Fibroblast of skin of scalp (primary cell): ENCODE measurements at regions not wholly inside any gene's neighbourhood (a gene's known extent, or its start where the extent isn't known, plus 50 kb on each side); places are given as distances from the start of the nearest gene placed in this dataset.

Experiments
- DNase-seq: peaks from one replicate; pipeline ENCODE4 v3.0.0-alpha.2; 2013

DNA sequence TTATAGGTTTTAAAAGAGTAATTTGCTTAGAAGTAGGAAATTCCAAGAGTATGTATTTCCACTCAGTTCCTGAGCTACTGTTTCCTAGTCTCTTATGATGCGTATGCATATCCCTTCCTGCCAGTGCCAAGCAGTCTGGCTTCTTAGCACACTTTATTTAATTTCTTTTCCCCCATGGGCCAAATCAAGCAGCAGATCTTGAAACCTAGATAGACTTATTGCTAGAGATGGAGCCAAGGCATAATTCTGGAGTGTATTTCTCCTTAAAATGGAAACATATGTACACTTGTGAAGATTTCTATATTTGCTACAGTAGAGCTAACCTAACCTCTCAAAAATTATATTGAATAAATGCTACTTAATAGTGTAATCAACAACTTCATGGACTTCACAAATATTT is 2337.6 kb downstream of the PCDH7 start:
- DNase-seq, result no peak

DNA sequence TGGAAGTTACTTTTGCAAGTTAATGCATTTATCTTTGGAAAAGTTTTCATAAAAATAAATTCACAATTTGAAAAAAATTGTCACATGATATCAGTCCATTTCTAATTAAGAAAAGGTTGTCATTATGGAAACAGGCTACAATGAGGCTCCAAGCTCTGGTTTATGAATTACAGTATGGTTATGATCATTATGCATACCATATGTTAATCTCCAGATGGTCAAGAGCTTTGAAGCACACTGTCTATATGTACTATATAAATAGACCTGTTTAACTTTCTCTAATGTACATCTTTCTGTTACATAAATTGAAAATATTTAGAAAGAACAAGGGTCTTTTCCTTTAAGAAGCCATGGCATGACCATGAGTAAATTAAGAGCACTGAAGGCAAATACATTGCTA is 2338.8 kb downstream of the PCDH7 start:
- no peak for DNase-seq

DNA sequence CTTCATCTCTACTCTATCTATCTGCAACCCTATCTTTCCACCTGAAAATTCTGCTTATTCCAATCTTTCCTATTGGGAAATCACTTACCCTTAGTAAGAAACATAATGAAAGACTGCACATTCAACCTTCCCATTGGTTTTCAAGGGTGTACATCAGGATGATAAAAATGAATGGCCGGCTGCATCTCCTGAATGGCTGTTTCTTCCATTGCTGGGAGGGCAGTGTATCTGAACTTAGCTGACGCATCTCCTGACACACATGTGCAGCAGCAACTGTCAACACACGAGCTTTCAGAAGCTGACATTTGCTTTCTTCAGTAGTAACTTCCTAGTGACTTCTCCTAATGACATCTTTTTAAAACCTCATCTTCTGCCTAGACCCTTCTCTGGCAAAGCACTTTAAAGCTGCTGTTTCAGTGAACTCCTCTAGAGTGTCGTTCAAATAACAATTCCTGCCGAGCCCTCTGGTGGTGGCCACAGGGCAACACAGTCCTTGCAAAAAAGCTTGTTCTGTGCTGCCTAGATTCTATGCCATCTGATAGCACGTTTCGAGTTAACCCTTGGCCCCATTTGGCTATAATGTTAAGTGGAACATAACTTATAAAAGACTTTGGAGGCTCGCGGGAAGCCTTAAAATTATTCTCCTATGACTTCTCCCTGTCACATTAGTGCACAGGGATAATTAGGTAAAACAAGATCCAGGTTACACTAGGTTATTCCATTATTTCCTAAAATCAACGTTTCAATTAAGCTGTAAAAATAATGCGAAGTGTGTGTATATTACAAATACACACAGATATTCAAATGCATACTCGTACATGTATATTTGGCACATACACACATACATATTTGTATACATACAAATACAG is 2340.7 kb downstream of the PCDH7 start:
- peak; percentile 69 for DNase-seq

DNA sequence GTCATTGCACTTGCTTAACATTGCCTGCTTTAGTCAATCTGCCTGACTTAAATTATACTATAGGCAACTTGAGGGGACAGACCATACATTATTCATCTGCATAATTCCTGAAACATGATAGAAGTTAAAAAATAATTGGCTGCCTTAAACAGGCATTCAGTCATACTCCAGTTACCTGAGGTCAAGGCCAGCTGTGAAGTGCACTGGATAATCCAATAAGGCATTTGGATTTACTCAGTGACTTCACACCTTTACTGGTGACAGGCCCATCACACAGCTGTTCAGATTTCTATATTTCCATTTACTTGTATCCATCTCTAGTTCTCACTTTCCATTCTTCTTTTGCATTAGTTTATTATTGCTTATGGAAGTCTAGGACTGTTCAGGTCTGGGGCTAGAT is 2341.6 kb downstream of the PCDH7 start:
- DNase-seq, result no peak

DNA sequence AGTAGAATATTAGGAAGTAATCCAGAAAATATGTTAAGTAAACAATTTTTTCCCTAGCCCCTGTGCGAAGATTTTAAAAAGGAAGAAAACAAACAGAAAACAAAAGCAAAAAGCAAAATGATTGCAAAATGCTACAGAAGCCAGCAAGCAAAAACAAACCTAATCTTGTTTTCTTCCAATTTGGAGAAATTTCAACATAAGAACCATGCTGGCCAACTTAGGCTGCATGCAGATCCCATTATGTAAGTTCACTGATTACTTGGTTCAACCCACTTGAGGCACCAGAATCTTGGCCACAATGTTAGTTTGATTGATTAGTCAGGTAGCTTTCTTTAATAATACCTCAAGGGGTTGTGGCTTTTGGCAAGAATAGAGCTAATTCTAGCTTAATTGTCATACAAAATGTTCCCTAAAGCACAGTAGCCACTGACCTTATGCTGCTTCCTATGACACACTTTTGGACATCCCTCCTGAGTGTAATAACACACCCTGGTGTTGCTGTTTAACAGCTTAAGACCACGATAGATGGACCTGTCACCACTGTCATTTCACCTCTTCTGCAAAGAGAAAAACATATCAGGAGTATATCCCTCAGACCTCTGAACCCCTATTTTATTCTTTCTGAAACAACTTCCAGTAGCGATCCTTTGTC is 2342.1 kb downstream of the PCDH7 start:
- no peak for DNase-seq

DNA sequence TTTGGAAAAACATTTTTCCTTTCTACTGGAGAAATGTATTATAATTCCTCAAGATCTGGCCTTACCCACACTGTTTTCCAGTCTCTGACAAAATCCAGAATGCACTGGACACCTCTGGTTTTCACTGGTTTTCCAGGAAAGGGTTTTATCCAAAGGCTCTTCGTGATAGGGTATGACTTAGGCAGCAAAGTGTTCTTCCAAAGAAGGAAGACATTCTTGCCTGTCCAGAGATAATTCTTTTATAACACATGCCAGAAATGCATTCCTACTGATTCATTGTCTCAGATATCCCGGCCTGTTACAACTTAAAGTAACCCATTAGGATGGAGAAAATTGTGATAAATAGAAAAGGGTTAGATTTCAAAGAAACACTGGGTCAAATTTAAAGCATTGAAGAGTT is 2343.1 kb downstream of the PCDH7 start:
- DNase-seq, result peak; percentile 91

DNA sequence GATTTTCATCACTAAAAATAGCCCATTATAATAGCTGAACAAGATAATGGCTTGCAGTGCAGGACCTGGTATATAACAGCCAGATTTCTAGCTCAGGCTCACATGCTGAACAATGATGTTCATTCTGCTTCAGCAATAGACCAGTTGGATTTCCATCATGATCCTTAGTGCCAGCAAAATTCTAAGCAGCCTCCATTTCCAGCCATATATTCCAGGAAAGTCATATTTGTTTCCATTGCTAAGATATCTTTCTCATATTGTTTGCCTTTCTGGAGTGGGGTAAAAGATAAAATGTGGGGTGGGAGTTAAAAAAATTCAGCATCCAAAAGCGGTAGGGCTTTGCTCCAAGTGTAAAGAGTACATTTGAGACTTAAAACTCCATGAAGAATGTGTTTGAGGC is 2344.1 kb downstream of the PCDH7 start:
- DNase-seq, result no peak

DNA sequence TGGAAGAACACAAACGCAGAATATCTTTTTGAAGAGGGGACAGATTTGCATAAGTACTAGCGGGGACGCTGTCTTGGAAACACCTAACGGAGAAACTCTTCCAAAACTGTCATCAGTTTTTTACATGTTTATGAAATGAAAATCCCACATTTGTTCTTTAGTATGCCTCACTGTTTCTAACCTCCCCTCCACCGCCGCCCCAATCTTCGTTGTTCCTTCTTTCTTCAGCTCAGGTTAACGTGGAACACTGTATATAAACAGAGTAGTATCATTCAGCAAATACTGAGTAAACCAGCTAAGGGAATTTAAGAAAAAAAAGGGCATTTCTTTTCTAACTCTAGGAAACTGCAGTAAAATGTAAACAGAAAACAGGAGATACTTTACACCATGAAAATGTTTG is 2345.6 kb downstream of the PCDH7 start:
- DNase-seq, result no peak

DNA sequence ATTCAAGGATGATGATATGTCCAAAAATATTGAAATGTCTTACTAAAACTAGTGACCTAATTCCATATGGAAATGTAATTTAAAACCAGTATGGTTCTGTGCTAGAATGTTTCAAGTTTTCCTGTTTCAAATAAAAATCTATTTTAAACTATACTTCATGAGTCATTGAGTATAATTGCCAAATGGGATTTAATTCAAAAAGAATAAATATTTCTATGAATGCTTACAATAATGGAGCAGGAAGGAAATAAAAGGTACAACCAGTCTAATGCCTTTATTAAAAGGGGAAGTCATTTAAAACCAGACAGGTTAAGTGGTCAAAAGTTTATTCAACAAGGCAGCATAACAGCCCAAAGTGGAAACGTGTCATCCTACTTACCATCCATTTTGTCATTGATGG is 2347.1 kb downstream of the PCDH7 start:
- DNase-seq, result peak; percentile 55

DNA sequence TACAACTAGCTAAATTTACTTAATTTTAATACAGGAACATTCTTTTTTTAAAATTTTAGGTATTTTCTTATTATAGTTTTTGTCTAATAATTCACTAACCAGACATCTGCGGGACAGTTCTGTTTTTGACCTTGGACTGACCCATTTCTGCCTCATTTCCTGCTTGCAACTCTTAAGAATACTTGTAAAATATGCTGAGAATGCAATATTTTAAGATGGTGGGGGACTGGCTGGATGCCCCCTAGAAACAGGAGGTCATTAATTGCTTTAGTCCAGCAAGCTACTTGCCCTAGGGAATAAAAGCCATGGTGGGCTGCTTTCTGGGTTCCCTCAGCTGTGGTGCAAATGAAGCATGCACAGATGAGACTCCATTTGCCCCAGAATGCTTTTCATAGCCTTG is 2348.4 kb downstream of the PCDH7 start:
- DNase-seq, result no peak

DNA sequence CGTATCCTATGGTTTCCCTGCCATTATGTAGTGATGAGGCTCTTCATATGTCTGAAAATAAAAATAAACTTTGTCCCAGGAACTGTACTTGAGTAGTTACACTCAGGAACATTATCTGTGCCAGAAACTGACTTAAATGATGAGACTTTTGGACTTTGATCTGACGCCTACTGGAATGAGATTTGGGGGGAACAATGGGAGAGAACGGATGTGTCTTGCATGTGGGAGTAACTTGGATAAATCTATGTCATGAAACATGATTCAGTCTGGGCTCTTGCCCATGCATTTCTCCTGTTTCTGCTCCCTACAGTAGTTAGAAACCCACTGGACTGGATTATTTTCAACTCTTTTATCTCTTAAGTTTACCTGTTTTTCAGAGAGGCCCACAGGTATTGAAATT is 2351.4 kb downstream of the PCDH7 start:
- no peak for DNase-seq

DNA sequence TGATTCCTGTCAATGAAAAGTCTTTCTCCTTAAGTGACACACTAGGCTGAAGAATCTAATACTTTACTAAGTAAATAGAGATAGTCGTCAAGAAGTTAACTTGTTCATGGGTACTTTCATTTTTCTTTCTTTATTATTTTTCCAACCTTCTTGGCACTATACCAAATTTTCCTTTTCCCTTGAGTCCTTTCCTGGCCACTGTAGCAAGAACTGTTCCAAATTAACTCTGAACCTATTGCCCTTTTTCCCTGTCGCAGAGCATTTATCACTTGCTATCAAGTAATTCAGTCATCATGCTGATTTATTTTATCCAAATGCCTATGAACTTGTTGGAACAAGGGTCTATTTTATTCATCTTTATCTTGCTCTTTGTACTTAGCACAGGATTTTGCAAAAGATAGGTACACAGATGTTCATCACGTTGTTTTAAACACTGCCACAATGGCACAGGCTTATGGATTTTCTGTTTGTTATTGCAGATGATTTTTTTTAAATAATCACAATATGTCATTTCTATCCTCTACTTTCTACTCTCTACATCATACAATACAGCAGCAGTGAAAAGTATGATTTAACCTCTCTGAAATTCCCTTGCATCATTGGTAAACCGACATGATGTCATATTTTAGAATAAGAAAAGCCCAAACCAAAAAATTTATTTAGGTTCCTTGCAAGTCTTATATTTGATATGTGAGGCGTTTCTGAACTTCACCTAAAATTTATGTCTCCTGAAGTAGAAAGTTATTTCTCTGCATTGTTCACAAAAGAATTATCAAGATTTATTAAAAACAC is 2352.3 kb downstream of the PCDH7 start:
- peak; percentile 55 for DNase-seq

DNA sequence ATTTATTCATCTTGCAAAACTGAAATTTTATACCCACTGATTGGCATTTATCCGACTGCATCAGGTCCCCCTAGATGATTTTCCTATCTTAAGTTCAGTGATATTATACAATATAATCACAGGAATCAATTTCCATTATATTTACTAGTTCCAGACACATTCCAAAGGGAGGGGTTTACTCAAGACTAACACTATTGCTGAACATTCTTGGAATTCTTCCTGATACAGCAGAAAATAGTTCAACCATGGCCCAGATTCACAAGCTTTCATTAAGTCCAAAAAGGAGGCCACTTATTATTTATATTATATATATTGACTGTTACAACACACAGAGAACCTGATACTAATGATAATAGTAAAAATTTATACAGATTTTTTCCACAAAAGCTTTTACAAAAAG is 2353.6 kb downstream of the PCDH7 start:
- peak; percentile 82 for DNase-seq

DNA sequence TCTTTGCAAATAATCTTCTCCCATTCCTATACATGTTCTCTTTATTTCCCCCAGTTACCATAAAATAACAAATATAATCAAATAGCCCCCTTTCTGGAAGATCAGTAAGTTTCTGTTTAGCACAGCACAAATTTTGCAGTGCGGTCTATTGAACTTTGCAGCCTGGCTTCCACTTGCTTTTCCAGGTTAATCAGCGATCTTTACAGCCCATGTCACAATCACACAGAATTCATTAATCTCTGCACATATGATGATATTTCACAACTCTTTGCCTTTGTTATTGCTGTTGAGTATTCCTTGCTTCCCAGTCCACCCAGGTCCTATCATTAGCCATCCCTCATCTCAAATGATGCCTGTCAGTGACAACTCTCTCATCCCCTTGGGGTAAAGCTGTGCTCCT is 2358.0 kb downstream of the PCDH7 start:
- DNase-seq, result no peak

DNA sequence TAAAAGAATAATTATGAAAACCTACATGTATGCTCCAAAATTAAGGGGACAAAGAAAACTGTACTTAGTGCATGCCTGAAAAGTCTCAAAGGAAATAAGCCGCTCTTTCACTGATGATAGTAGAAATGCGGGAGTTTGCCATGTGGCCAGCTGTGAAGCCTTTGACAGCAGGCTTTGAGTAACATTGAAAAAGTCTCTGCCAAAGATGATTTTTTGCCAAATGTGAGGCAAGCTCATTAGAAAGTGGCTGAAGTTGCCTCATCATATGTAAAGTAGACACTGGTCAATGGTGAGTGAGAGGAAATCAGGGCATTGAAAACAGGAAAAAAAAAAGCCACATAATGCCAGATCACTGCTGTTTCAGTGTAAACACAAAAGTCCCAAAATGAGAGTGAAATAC is 2360.1 kb downstream of the PCDH7 start:
- no peak for DNase-seq

DNA sequence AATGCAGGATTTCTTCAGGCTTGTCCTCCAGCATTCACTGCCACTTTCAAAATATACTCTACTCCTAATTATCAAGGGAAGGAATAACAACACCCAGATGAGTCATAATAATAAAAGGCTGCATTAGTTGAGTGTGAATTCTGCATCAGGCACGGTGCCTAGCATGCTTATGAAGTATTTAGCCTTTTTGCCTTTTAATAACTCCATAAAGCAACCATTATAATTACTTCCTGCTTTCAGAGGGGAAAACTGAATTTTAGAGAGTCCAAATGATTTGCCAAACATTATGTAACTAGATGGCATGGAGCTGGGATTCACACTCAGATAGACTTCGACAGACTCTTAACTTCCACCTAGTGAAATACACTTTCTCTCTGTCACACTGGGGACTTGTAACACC is 2365.5 kb downstream of the PCDH7 start:
- no peak for DNase-seq

DNA sequence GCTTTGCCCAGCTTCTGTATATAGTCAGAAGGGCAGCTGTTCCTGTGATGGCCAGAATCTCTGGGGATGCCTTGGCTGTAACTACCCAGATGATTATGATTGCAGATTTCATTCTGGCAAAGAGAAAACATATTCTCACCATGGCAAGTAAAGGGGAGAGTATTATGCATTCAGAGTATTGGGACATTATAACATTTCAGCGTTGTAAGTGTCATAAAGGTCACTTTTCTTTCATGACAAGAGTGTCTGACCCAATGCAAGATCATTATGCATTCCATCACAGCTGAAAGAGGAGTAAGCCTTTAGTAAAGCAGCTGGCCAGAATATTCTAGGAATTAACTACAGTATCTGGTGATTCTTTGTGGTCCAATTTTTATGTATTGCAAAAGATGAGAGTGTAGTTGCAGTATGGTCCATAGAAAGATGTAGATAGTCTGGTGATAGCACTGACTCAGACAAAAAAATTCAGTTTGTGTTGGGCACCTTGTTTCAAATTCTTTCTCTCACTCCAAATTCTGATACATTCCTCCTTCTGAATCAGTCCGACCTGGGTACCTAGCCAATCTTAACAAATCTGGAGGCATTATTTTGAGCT is 2366.3 kb downstream of the PCDH7 start:
- peak; percentile 68 for DNase-seq

DNA sequence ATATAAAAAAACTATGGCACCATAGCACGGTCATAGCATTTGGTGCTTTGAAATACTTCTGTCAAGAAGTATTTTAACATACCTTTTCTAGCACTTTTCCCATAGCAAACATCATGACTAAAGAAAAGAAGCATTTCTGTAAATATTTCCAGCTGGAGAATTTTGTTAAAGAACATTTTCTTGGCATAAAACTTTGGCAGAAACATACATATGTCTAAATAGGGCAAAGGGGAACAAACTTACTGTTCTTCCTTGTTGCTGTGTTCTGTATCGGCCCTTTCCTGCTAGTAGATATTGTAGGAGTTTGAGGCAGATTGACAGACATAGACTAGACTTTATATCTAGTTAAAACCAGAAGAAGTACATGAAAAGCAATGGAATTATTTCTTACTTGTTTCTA is 2368.5 kb downstream of the PCDH7 start:
- peak; percentile 49 for DNase-seq

DNA sequence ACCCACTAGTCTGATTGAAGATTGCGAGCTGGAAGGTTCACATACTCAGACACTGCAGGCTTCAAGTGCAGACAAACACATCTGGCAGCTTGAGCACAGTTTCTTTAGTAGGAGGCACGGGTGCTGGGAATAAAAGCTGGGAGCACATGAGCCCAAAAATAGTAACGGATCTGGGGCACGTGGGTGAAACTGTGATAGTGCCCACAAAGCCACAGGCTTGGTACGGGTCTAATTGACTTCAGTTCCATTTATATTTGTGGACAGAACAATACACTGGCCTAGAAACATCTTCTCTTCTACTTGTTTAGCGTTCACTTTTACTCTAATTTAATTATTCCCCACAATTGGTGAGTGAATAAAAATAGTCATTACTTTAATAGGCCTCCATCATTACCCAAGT is 2370.7 kb downstream of the PCDH7 start:
- DNase-seq, result no peak

DNA sequence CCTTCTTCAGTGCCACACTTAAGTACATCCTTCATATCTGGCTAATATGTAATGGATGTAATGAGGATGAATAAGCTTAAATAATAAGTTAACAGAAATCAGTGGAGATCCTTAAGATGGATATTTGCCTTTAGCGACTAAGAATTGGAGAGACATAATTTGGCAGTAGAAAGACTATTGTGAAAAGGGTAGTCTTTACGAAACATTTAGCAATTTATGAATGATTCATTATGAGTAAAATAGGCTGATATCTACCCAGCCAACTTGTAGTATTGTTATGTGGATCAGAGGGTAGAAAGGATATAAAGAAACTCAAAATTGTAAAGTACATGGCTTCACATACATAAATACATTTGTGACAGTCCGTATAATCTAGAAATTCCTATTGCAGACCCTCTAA is 2371.8 kb downstream of the PCDH7 start:
- DNase-seq, result no peak

DNA sequence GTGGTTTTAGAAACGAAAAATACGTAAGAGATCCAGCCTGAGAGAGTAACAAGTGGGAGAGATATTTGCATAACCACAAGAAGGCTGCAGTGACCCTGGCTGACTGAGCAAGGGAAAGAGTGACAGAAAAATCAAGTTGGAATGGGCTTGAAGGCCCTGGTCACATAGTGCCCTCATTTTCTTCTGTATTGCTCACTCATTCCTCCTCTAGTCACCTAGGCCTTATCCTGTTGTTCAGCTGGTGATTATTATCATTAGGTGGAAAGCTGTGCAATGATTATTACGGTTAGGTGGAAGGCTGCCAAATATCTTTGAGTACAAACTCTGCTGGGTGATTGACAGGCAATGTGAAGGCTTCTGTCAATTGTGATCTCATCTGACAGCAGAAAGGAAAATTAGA is 2384.1 kb downstream of the PCDH7 start:
- DNase-seq, result no peak

DNA sequence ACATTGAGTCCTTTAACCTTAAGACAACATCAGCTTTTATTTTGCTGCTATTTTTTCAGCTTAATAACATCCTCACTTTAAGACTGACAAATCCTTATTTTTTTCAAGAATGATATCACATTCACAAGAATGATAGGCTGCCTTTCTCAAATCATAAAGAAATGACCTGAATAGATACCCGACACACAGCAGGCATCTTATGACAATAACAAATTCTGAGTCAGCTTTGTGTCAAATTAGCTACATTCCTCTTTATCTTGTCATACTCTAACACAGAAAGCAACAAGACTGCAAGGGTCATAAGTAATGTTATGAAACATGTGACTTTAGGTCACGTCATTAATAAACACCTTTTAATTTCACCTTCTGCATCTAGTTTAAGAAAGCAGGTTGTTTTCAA is 2387.6 kb downstream of the PCDH7 start:
- DNase-seq, result peak; percentile 58

DNA sequence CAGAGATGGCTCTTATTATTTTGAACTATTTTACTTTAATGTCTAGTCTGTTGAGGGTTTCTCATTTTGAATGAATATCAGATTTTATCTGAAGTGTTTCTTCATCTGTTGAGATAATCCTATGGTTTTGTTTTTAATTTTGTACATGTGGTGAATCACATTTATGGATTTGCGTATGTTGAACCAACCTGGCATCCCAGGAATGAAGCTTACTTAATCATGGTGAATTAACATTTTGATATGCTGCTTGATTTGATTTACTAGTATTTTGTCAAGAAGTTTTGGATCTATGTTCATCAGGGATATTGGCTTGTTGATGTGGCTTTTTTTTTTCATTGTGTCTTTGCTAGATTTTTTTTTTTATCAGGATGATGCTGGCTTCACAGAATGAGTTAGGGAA is 2390.9 kb downstream of the PCDH7 start:
- DNase-seq, result peak; percentile 54
